Breast epithelium (tissue), 3 donors: ENCODE measurements at regions not wholly inside any gene's neighbourhood (a gene's known extent, or its start where the extent isn't known, plus 50 kb on each side); places are given as distances from the start of the nearest gene placed in this dataset.

Source experiments
- POLR2A ChIP-seq: fragments of 450-650 bp; IDR thresholded peaks from one replicate; pipeline ENCODE4 v1.6.1; 2016; ENCODE audit warnings: antibody characterized with exemption, mild to moderate bottlenecking, moderate library complexity
- POLR2AphosphoS5 ChIP-seq, 3 donors: sonication (generic); formaldehyde crosslinking; IDR thresholded peaks; one replicate each; pipeline ENCODE4 v1.6.1; 2017; ENCODE audit warnings: antibody characterized with exemption in 3 of 3
- TF ChIP-seq, protein P1 (sequence below), 3 donors: fragments of 450-650 bp; IDR thresholded peaks; one replicate each; pipeline ENCODE4 v1.5.1; 2016 to 2017; ENCODE audit warnings: antibody characterized with exemption in 3 of 3, mild to moderate bottlenecking in 3 of 3, moderate library complexity in 3 of 3

DNA sequence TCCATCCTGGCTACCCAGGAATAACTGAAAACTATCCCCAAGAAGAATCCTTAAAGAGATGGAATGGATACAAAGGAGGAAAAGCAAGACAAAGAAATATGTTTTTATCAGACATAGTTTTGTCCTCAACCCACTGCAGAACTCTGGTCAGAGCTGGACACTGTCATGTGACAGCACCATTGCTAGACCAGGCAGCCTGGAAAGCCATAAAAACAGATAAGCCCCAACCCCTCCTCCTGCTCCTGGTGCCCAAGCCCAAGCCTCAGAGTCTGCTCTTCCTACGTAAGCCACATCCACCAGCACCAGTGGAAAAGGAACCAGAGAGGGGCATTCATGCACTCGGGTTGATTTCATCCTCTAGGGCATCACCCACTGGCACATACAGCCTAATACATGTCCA, 116.9 kb downstream of the TRIM29 start:
- no peak for TF ChIP-seq POLR2A
- TF ChIP-seq, protein P1, sequence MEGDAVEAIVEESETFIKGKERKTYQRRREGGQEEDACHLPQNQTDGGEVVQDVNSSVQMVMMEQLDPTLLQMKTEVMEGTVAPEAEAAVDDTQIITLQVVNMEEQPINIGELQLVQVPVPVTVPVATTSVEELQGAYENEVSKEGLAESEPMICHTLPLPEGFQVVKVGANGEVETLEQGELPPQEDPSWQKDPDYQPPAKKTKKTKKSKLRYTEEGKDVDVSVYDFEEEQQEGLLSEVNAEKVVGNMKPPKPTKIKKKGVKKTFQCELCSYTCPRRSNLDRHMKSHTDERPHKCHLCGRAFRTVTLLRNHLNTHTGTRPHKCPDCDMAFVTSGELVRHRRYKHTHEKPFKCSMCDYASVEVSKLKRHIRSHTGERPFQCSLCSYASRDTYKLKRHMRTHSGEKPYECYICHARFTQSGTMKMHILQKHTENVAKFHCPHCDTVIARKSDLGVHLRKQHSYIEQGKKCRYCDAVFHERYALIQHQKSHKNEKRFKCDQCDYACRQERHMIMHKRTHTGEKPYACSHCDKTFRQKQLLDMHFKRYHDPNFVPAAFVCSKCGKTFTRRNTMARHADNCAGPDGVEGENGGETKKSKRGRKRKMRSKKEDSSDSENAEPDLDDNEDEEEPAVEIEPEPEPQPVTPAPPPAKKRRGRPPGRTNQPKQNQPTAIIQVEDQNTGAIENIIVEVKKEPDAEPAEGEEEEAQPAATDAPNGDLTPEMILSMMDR (IDR thresholded peaks at IDR 0.05), result no peak
- TF ChIP-seq POLR2AphosphoS5 (IDR thresholded peaks at IDR 0.05), result no peak
